Neural crest cell (in vitro differentiated cells): ENCODE measurements at regions not wholly inside any gene's neighbourhood (a gene's known extent, or its start where the extent isn't known, plus 50 kb on each side); places are given as distances from the start of the nearest gene placed in this dataset.

Experiments
- DNase-seq: peaks from one replicate; pipeline ENCODE4 v3.0.0; 2021; ENCODE audit warnings: low read depth, mixed read lengths, low spot score
- H3K27ac Mint-ChIP-seq: one replicate; pipeline ENCODE4 v1.8.0; 2021; ENCODE audit warnings: mild to moderate bottlenecking, mixed read lengths; ENCODE audit not compliant: unreplicated experiment
- H3K27me3 Mint-ChIP-seq: 2 replicates; pipeline ENCODE4 v1.8.0; 2021; ENCODE audit warnings: low read depth, mild to moderate bottlenecking, mixed read lengths
- H3K36me3 Mint-ChIP-seq: 2 replicates; pipeline ENCODE4 v1.8.0; 2021; ENCODE audit warnings: low read depth, mild to moderate bottlenecking, mixed read lengths
- H3K4me1 Mint-ChIP-seq: 2 replicates; pipeline ENCODE4 v1.8.0; 2021; ENCODE audit warnings: mixed read lengths
- H3K4me3 Mint-ChIP-seq: one replicate; pipeline ENCODE4 v1.8.0; 2021; ENCODE audit warnings: mild to moderate bottlenecking, mixed read lengths
- H3K9me3 Mint-ChIP-seq: 2 replicates; pipeline ENCODE4 v1.8.0; 2021; ENCODE audit warnings: mixed read lengths
- TF ChIP-seq, protein P1 (sequence below): fragments of 200-600 bp; sonication (generic); conservative IDR thresholded peaks from 2 replicates; pipeline ENCODE4 v1.5.0; 2021; ENCODE audit warnings: antibody characterized with exemption, mild to moderate bottlenecking

- H3K27me3 Mint-ChIP-seq, result no peaks in the 10 kb centered on the region
- TF ChIP-seq, protein P1, sequence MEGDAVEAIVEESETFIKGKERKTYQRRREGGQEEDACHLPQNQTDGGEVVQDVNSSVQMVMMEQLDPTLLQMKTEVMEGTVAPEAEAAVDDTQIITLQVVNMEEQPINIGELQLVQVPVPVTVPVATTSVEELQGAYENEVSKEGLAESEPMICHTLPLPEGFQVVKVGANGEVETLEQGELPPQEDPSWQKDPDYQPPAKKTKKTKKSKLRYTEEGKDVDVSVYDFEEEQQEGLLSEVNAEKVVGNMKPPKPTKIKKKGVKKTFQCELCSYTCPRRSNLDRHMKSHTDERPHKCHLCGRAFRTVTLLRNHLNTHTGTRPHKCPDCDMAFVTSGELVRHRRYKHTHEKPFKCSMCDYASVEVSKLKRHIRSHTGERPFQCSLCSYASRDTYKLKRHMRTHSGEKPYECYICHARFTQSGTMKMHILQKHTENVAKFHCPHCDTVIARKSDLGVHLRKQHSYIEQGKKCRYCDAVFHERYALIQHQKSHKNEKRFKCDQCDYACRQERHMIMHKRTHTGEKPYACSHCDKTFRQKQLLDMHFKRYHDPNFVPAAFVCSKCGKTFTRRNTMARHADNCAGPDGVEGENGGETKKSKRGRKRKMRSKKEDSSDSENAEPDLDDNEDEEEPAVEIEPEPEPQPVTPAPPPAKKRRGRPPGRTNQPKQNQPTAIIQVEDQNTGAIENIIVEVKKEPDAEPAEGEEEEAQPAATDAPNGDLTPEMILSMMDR, result no peak
- DNase-seq, result no peak
- no peak overlapping the region for H3K4me3 Mint-ChIP-seq
- H3K27ac Mint-ChIP-seq, result no peak overlapping the region
- H3K36me3 Mint-ChIP-seq, result no peaks in the 10 kb centered on the region
- no peaks in the 10 kb centered on the region for H3K4me1 Mint-ChIP-seq
- H3K9me3 Mint-ChIP-seq, result peaks cover 2% of the 10 kb centered on the region
These were observed 91.9 kb upstream of the LRP1B start for GRCh38 chr2:142222715-142223114.

GRCh38 chr2:142220901-142221300 is 90.1 kb upstream of the LRP1B start:
- Mint-ChIP-seq H3K27me3 (no peaks in the 10 kb centered on the region), H3K4me3 (no peak overlapping the region), H3K36me3 (no peaks in the 10 kb centered on the region), H3K9me3 (peaks cover 3% of the 10 kb centered on the region), H3K4me1 (no peaks in the 10 kb centered on the region), H3K27ac (no peak overlapping the region)
- DNase-seq, result no peak
- TF ChIP-seq, protein P1, result no peak

GRCh38 chr2:142220239-142220638 is 89.4 kb upstream of the LRP1B start:
- DNase-seq, result no peak
- Mint-ChIP-seq H3K27ac (no peak overlapping the region), H3K36me3 (no peaks in the 10 kb centered on the region), H3K4me3 (no peak overlapping the region), H3K4me1 (no peaks in the 10 kb centered on the region), H3K27me3 (no peaks in the 10 kb centered on the region), H3K9me3 (peaks cover 2% of the 10 kb centered on the region)
- TF ChIP-seq, protein P1, result no peak

GRCh38 chr2:142218471-142218870 is 87.7 kb upstream of the LRP1B start:
- peaks cover 2% of the 10 kb centered on the region for H3K9me3 Mint-ChIP-seq

GRCh38 chr2:142217804-142218203 is 87.0 kb upstream of the LRP1B start:
- H3K27ac Mint-ChIP-seq, result no peak overlapping the region
- no peak overlapping the region for H3K4me3 Mint-ChIP-seq
- no peaks in the 10 kb centered on the region for H3K27me3 Mint-ChIP-seq
- H3K36me3 Mint-ChIP-seq, result no peaks in the 10 kb centered on the region
- TF ChIP-seq, protein P1, result no peak
- no peak for DNase-seq
- H3K9me3 Mint-ChIP-seq, result peaks cover 2% of the 10 kb centered on the region
- no peaks in the 10 kb centered on the region for H3K4me1 Mint-ChIP-seq

More at GRCh38 chr2:142218471-142218870, 87.7 kb upstream of the LRP1B start:
- Mint-ChIP-seq H3K4me1 (no peaks in the 10 kb centered on the region), H3K27ac (no peak overlapping the region), H3K4me3 (no peak overlapping the region), H3K27me3 (no peaks in the 10 kb centered on the region), H3K36me3 (no peaks in the 10 kb centered on the region)
- TF ChIP-seq, protein P1, result no peak
- DNase-seq, result no peak

GRCh38 chr2:142200062-142200461 is 69.2 kb upstream of the LRP1B start:
- no peaks in the 10 kb centered on the region for H3K27me3 Mint-ChIP-seq
- TF ChIP-seq, protein P1, result no peak
- no peaks in the 10 kb centered on the region for H3K9me3 Mint-ChIP-seq
- no peak overlapping the region for H3K4me3 Mint-ChIP-seq
- H3K36me3 Mint-ChIP-seq, result no peaks in the 10 kb centered on the region
- no peak overlapping the region for H3K27ac Mint-ChIP-seq
- no peaks in the 10 kb centered on the region for H3K4me1 Mint-ChIP-seq
- DNase-seq, result no peak
